H9 (cell line): ENCODE measurements at regions not wholly inside any gene's neighbourhood (a gene's known extent, or its start where the extent isn't known, plus 50 kb on each side); places are given as distances from the start of the nearest gene placed in this dataset.

Source experiments
- DNase-seq: peaks from one replicate; pipeline ENCODE4 v3.0.0-alpha.2; 2017
- H2AFZ ChIP-seq: one replicate; pipeline ENCODE4 v1.6.1; 2013; ENCODE audit warnings: mild to moderate bottlenecking, low read length, control low read depth, moderate library complexity
- H2AK5ac ChIP-seq: 2 replicates; pipeline ENCODE4 v1.6.1; 2013; ENCODE audit warnings: low read length, control low read depth, mixed read lengths; ENCODE audit not compliant: insufficient read length
- H2BK120ac ChIP-seq: one replicate; pipeline ENCODE4 v1.6.1; 2013; ENCODE audit warnings: low read depth, mild to moderate bottlenecking, low read length, control low read depth, inconsistent platforms; ENCODE audit not compliant: poor library complexity, severe bottlenecking
- H2BK12ac ChIP-seq: 2 replicates; pipeline ENCODE4 v1.6.1; 2013; ENCODE audit warnings: low read length, control low read depth, mixed read lengths, low read depth; ENCODE audit not compliant: insufficient read length
- H2BK15ac ChIP-seq: 2 replicates; pipeline ENCODE4 v1.6.1; 2013; ENCODE audit warnings: low read depth, low read length, control low read depth
- H2BK20ac ChIP-seq: one replicate; pipeline ENCODE4 v1.6.1; 2013; ENCODE audit warnings: low read depth, mild to moderate bottlenecking, low read length, control low read depth, inconsistent platforms; ENCODE audit not compliant: poor library complexity, severe bottlenecking
- H2BK5ac ChIP-seq: 2 replicates; pipeline ENCODE4 v1.6.1; 2013; ENCODE audit warnings: low read length, control low read depth, mixed read lengths; ENCODE audit not compliant: insufficient read length
- H3K14ac ChIP-seq: 2 replicates; pipeline ENCODE4 v1.6.1; 2013; ENCODE audit warnings: low read length, control low read depth; ENCODE audit not compliant: insufficient read depth
- H3K18ac ChIP-seq: 2 replicates; pipeline ENCODE4 v1.6.1; 2013; ENCODE audit warnings: low read depth, mild to moderate bottlenecking, mixed read lengths, low read length, control low read depth; ENCODE audit not compliant: insufficient read length
- H3K23ac ChIP-seq: 2 replicates; pipeline ENCODE4 v1.6.1; 2013; ENCODE audit warnings: low read length, control low read depth, mixed read lengths, low read depth; ENCODE audit not compliant: insufficient read length
- H3K23me2 ChIP-seq: 2 replicates; pipeline ENCODE4 v1.6.1; 2013; ENCODE audit warnings: low read depth, mild to moderate bottlenecking, mixed read lengths, low read length, control low read depth; ENCODE audit not compliant: insufficient read length, poor library complexity, severe bottlenecking
- H3K27ac ChIP-seq: 2 replicates; pipeline ENCODE4 v1.5.1; 2013; ENCODE audit warnings: low read length, control low read depth, mixed read lengths, low read depth; ENCODE audit not compliant: insufficient read length
- H3K27me3 ChIP-seq: 2 replicates; pipeline ENCODE4 v1.6.1; 2013; ENCODE audit warnings: low read length, control low read depth, inconsistent platforms; ENCODE audit not compliant: insufficient read depth
- H3K4ac ChIP-seq: 2 replicates; pipeline ENCODE4 v1.6.1; 2013; ENCODE audit warnings: low read depth, mild to moderate bottlenecking, control low read depth, inconsistent platforms, low read length, moderate library complexity
- H3K4me1 ChIP-seq: 2 replicates; pipeline ENCODE4 v1.6.1; 2013; ENCODE audit warnings: low read length, control low read depth, inconsistent platforms; ENCODE audit not compliant: insufficient read depth
- H3K4me2 ChIP-seq: 2 replicates; pipeline ENCODE4 v1.6.1; 2013; ENCODE audit warnings: low read length, control low read depth, mixed read lengths; ENCODE audit not compliant: insufficient read length, insufficient read depth
- H3K56ac ChIP-seq: 2 replicates; pipeline ENCODE4 v1.6.1; 2013; ENCODE audit warnings: low read depth, mild to moderate bottlenecking, mixed read lengths, low read length, control low read depth; ENCODE audit not compliant: insufficient read length
- H3K79me1 ChIP-seq: 2 replicates; pipeline ENCODE4 v1.6.1; 2013; ENCODE audit warnings: low read depth, mild to moderate bottlenecking, moderate library complexity, low read length, control low read depth, inconsistent platforms; ENCODE audit not compliant: insufficient read depth, poor library complexity, severe bottlenecking
- H3K79me2 ChIP-seq: 2 replicates; pipeline ENCODE4 v1.6.1; 2013; ENCODE audit warnings: low read length, control low read depth, inconsistent platforms; ENCODE audit not compliant: insufficient read depth
- H3K9ac ChIP-seq: 2 replicates; pipeline ENCODE4 v1.6.1; 2013; ENCODE audit warnings: low read length, control low read depth, mixed read lengths; ENCODE audit not compliant: insufficient read length; ENCODE audit errors: extremely low read depth
- H3K9me3 ChIP-seq: one replicate; pipeline ENCODE4 v1.6.1; 2013; ENCODE audit warnings: low read depth, low read length, inconsistent platforms; ENCODE audit not compliant: control insufficient read depth
- H3T11ph ChIP-seq: one replicate; pipeline ENCODE4 v1.6.1; 2013; ENCODE audit warnings: mild to moderate bottlenecking, low read length, control low read depth, inconsistent platforms
- H4K20me1 ChIP-seq: one replicate; pipeline ENCODE4 v1.6.1; 2013; ENCODE audit not compliant: control insufficient read depth, insufficient read length, insufficient read depth
- H4K5ac ChIP-seq: 2 replicates; pipeline ENCODE4 v1.6.1; 2013; ENCODE audit warnings: low read depth, mild to moderate bottlenecking, mixed read lengths, low read length, control low read depth; ENCODE audit not compliant: insufficient read length
- H4K8ac ChIP-seq: replicated peaks from 2 replicates; pipeline ENCODE4 v1.6.1; 2013; ENCODE audit warnings: low read length, control low read depth, mixed read lengths, low read depth; ENCODE audit not compliant: insufficient read length
- H4K91ac ChIP-seq: 2 replicates; pipeline ENCODE4 v1.6.1; 2013; ENCODE audit warnings: low read depth, mild to moderate bottlenecking, moderate library complexity, mixed read lengths, low read length, control low read depth; ENCODE audit not compliant: insufficient read length
- H3K27ac Mint-ChIP-seq, 3 experiments: 2 replicates in 2 of 3; 3 replicates in 1 of 3; pipeline ENCODE4 v1.8.0; 2020 to 2021; ENCODE audit warnings: mixed read lengths in 3 of 3, mild to moderate bottlenecking in 1 of 3, moderate library complexity in 1 of 3
- H3K27me3 Mint-ChIP-seq: 2 replicates; pipeline ENCODE4 v1.8.0; 2021; ENCODE audit warnings: low read depth, mild to moderate bottlenecking, moderate library complexity, mixed read lengths
- H3K36me3 Mint-ChIP-seq, 3 experiments: 2 replicates in 2 of 3; 3 replicates in 1 of 3; pipeline ENCODE4 v1.8.0; 2020 to 2021; ENCODE audit warnings: low read depth in 3 of 3, mixed read lengths in 3 of 3; ENCODE audit not compliant: insufficient read depth in 1 of 3
- H3K4me1 Mint-ChIP-seq, 2 experiments: 2 replicates each; pipeline ENCODE4 v1.8.0; 2020; ENCODE audit warnings: mixed read lengths in 2 of 2
- H3K4me3 Mint-ChIP-seq, 2 experiments: 2 replicates in 1 of 2; 3 replicates in 1 of 2; pipeline ENCODE4 v1.8.0; 2020 to 2021; ENCODE audit warnings: mild to moderate bottlenecking in 2 of 2, mixed read lengths in 2 of 2, moderate library complexity in 1 of 2
- H3K9me3 Mint-ChIP-seq, 2 experiments: 2 replicates in 1 of 2; 3 replicates in 1 of 2; pipeline ENCODE4 v1.8.0; 2020; ENCODE audit warnings: mild to moderate bottlenecking in 2 of 2, mixed read lengths in 2 of 2, moderate library complexity in 1 of 2
- CTCF ChIP-seq: fragments of 200-600 bp; sonication (generic); conservative IDR thresholded peaks from 3 replicates; pipeline ENCODE4 v1.8.0; 2021; ENCODE audit warnings: antibody characterized with exemption, mild to moderate bottlenecking
- WGBS: extraction: QIAGEN DNeasy Blood & Tissue Kit; methylation state at CpG from one replicate; pipeline ENCODE4 v1.1.7; 2013; ENCODE audit warnings: missing lambda C conversion rate, low lambda C conversion rate, mixed read lengths; ENCODE audit not compliant: insufficient read length; ENCODE audit errors: extremely low coverage; 5-methylcytosine and 5-hydroxymethylcytosine counted together

- H3K14ac ChIP-seq, result no peak overlapping the region
- no peaks in the 10 kb centered on the region for H3K9me3 ChIP-seq
- no peaks in the 10 kb centered on the region for H3K27me3 ChIP-seq
- H4K8ac ChIP-seq, result no peak overlapping the region
- no peaks in the 10 kb centered on the region for H3K79me2 ChIP-seq
- no peak overlapping the region for H2BK15ac ChIP-seq
- no peaks in the 10 kb centered on the region; a peak in 1 of 7 replicates for H3K36me3 Mint-ChIP-seq
- no peaks in the 10 kb centered on the region for H3K4me1 ChIP-seq
- H3K27ac ChIP-seq, result no peak overlapping the region
- no peak overlapping the region for H2BK120ac ChIP-seq
- H3K56ac ChIP-seq, result no peak overlapping the region
- H3K79me1 ChIP-seq, result no peaks in the 10 kb centered on the region
- H2BK20ac ChIP-seq, result no peak overlapping the region
- H2BK12ac ChIP-seq, result no peak overlapping the region
- H3K4me3 Mint-ChIP-seq, result no peak overlapping the region
- no peak overlapping the region for H3K9ac ChIP-seq
- H3K18ac ChIP-seq, result no peak overlapping the region
- WGBS, result no CpG with 5 or more reads among the region's 2 CpGs
- no peak overlapping the region for H3K4me2 ChIP-seq
- no peak overlapping the region for H3K23ac ChIP-seq
- H3K27me3 Mint-ChIP-seq, result no peaks in the 10 kb centered on the region
- no peaks in the 10 kb centered on the region for H3K9me3 Mint-ChIP-seq
- H2BK5ac ChIP-seq, result no peak overlapping the region
- no peak overlapping the region for H3T11ph ChIP-seq
- no peaks in the 10 kb centered on the region for H4K20me1 ChIP-seq
- H4K5ac ChIP-seq, result no peak overlapping the region
- DNase-seq, result no peak
- H3K27ac Mint-ChIP-seq, result no peak overlapping the region
- no peak overlapping the region for H4K91ac ChIP-seq
- H3K4ac ChIP-seq, result no peak overlapping the region
- no peak overlapping the region for H2AK5ac ChIP-seq
- no peak overlapping the region for H2AFZ ChIP-seq
- H3K23me2 ChIP-seq, result no peaks in the 10 kb centered on the region
- no peak for TF ChIP-seq CTCF
- no peaks in the 10 kb centered on the region for H3K4me1 Mint-ChIP-seq
Observed at GRCh38 chr20:7765221-7765620, 175.0 kb downstream of the HAO1 start.
